ENCODE measurements at regions not wholly inside any gene's neighbourhood (a gene's known extent, or its start where the extent isn't known, plus 50 kb on each side); places are given as distances from the start of the nearest gene placed in this dataset.

DNA sequence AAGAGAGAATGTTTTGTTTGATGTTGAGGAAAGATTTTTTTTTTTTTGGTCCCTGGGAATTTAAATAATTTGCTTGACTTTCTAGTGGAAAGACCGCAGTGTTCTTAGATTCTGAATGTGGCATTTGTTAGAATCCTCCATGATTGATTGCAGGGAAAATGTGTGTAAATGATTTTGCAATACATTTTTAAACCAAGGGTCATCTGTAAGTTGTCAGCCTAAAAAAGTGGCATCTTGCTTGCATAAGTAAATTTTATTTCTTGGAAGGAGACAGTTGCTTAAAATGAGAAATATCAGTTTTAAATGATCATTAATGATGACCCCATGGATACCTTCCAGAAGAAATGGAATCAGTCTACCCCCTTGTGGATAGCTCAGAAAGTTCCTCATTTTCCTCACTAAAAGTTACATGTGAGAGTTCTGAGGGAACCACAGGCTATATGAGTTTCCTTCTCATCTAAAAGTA, 105.1 kb upstream of the SLC25A48 start:
- Histone ChIP-seq H3K36me3 (ENCODE audit: control insufficient read depth, insufficient read depth, low read length) (no peaks in the 10 kb centered on the region), H3K4me3 (replicated peaks; ENCODE audit: low read depth, low read length) (no peak overlapping the region), H3K27me3 (replicated peaks; ENCODE audit: control insufficient read depth, insufficient read depth, low read length) (no peaks in the 10 kb centered on the region; the same call in 1 of the 2 replicates)
- TF ChIP-seq, protein P1, sequence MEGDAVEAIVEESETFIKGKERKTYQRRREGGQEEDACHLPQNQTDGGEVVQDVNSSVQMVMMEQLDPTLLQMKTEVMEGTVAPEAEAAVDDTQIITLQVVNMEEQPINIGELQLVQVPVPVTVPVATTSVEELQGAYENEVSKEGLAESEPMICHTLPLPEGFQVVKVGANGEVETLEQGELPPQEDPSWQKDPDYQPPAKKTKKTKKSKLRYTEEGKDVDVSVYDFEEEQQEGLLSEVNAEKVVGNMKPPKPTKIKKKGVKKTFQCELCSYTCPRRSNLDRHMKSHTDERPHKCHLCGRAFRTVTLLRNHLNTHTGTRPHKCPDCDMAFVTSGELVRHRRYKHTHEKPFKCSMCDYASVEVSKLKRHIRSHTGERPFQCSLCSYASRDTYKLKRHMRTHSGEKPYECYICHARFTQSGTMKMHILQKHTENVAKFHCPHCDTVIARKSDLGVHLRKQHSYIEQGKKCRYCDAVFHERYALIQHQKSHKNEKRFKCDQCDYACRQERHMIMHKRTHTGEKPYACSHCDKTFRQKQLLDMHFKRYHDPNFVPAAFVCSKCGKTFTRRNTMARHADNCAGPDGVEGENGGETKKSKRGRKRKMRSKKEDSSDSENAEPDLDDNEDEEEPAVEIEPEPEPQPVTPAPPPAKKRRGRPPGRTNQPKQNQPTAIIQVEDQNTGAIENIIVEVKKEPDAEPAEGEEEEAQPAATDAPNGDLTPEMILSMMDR (IDR thresholded peaks at IDR 0.05; ENCODE audit: insufficient read depth, low read length, poor library complexity, severe bottlenecking), result no peak
- no peak for DNase-seq (ENCODE audit: extremely low read depth, insufficient read length)

DNA sequence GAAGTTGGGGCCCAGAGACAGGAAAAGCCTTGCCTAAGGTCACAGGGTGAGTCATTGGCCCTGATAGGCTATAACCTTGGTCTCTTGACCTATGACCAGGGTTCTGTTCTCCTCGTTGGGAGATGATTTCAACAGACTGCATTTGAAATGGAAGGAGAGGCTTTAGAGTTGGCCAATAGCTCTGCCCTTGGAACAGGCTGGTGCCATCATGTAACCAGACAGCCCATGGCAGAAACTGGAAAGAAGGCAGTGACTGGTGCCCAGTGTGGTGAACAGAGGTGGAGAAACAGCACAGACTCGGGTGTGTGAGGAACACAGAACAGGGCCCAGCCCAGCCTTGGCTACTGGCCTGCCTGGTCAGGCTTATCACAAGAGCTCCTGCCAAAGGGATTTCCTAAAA, 109.8 kb upstream of the SLC25A48 start:
- TF ChIP-seq, protein P1 (IDR thresholded peaks at IDR 0.05; ENCODE audit: insufficient read depth, low read length, poor library complexity, severe bottlenecking), result no peak
- no peaks in the 10 kb centered on the region for H3K36me3 ChIP-seq (ENCODE audit: control insufficient read depth, insufficient read depth, low read length)
- no peak overlapping the region for H3K4me3 ChIP-seq (replicated peaks; ENCODE audit: low read depth, low read length)
- H3K27me3 ChIP-seq (replicated peaks; ENCODE audit: control insufficient read depth, insufficient read depth, low read length), result peaks cover 1% of the 10 kb centered on the region; the same call in 1 of the 2 replicates
- DNase-seq (ENCODE audit: extremely low read depth, insufficient read length), result no peak

DNA sequence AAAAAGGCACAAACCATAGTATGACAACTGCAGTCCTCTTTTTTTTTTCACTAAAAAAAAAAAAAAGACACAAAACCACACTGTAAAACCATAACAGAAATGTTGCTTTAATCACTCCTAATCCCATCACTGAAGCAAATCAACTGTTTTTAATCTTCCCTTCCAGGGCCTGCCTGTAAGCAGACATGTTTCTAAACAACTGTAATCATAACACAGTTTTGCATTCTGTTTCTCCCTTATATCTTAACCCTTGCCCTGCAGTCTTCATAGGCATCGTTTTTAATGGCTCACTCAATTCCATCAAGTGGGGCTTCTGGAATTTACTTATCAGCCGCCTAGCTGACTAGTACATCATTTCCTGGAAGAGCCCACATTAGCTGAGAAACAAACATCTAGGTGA, 111.0 kb upstream of the SLC25A48 start:
- DNase-seq (ENCODE audit: extremely low read depth, insufficient read length), result no peak
- Histone ChIP-seq H3K27me3 (replicated peaks; ENCODE audit: control insufficient read depth, insufficient read depth, low read length) (peaks cover 1% of the 10 kb centered on the region; the same call in 1 of the 2 replicates), H3K36me3 (ENCODE audit: control insufficient read depth, insufficient read depth, low read length) (no peaks in the 10 kb centered on the region), H3K4me3 (replicated peaks; ENCODE audit: low read depth, low read length) (no peak overlapping the region)
- TF ChIP-seq, protein P1 (IDR thresholded peaks at IDR 0.05; ENCODE audit: insufficient read depth, low read length, poor library complexity, severe bottlenecking), result no peak

DNA sequence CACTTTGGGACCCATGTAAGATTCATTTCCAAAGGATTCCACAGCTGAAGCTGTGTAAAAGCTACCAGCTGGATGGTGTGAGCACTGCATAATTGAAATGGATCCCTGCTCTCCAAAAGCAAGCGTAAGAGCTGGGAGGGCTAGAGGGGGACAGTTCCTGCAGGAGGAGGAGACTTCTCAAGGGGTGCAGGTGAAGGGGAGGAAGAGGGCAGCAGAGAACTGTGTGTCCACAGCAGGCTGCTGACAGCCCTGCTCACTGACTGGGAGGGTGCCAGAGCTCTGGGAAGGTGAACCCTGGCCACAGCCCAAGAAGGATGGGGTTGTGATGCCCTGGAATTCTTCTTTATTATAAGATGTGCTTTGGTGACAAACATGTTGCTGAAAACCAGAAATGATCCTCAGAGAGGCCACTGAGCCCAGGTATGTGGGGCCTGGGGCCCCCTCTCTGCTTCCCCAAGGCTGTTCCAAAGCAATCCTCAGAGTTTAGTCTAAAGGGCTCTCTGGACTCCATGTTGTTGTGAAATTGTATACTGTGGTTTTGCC, 112.8 kb upstream of the SLC25A48 start:
- Histone ChIP-seq H3K36me3 (ENCODE audit: control insufficient read depth, insufficient read depth, low read length) (no peaks in the 10 kb centered on the region), H3K27me3 (replicated peaks; ENCODE audit: control insufficient read depth, insufficient read depth, low read length) (peaks cover 1% of the 10 kb centered on the region; the same call in 1 of the 2 replicates), H3K4me3 (replicated peaks; ENCODE audit: low read depth, low read length) (no peak overlapping the region)
- TF ChIP-seq, protein P1 (IDR thresholded peaks at IDR 0.05; ENCODE audit: insufficient read depth, low read length, poor library complexity, severe bottlenecking), result no peak
- DNase-seq (ENCODE audit: extremely low read depth, insufficient read length), result no peak

DNA sequence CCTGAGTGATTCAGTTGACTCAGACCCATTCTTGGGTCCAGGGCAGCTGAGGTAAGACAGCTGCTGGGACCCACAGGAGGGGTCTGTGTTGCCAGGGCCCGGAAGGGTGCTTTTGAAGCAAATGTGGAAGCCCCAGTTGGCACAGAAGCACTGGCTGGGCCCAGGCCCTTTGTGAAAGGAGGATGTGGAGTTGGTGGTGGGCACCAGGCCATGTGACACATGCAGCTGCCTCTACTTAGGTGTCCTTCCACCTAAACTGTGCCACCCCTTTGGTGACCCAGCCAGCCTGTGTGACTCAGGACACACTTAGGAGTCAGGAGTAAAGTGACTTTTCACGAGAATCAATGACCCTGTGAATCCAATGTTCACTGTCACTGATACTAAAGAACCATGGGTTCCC, 114.3 kb upstream of the SLC25A48 start:
- Histone ChIP-seq H3K4me3 (replicated peaks; ENCODE audit: low read depth, low read length) (no peak overlapping the region), H3K27me3 (replicated peaks; ENCODE audit: control insufficient read depth, insufficient read depth, low read length) (peaks cover 1% of the 10 kb centered on the region; the same call in 1 of the 2 replicates), H3K36me3 (ENCODE audit: control insufficient read depth, insufficient read depth, low read length) (no peaks in the 10 kb centered on the region)
- no peak for DNase-seq (ENCODE audit: extremely low read depth, insufficient read length)
- TF ChIP-seq, protein P1 (IDR thresholded peaks at IDR 0.05; ENCODE audit: insufficient read depth, low read length, poor library complexity, severe bottlenecking), result no peak
